ENCODE measurements at regions not wholly inside any gene's neighbourhood (a gene's known extent, or its start where the extent isn't known, plus 50 kb on each side); places are given as distances from the start of the nearest gene placed in this dataset.
"Not testable (repeated sequence)": the region's sequence is repeated elsewhere in the genome, so short reads cannot be mapped to it uniquely, and the experiment has no call there.

- no peaks in the 10 kb centered on the region for H3K9me3 ChIP-seq (ENCODE audit: control insufficient read depth, low read depth, low read length)
- H3T11ph ChIP-seq (ENCODE audit: low read length), result no peak overlapping the region
- Mint-ChIP-seq H3K4me1 (peaks cover 12 to 17% of the 10 kb centered on the region in 2 experiments), H3K36me3 (ENCODE audit: insufficient read depth in 1 of 3, low read depth in 3 of 3) (peaks cover 4 to 17% (median 7%) of the 10 kb centered on the region in 3 experiments), H3K9me3 (peaks cover 15 to 19% of the 10 kb centered on the region in 2 experiments), H3K27me3 (ENCODE audit: low read depth) (peaks cover 24% of the 10 kb centered on the region), H3K27ac (no peak overlapping the region), H3K4me3 (no peak overlapping the region)
- no peak overlapping the region for H4K8ac ChIP-seq (replicated peaks; ENCODE audit: insufficient read length, low read depth, low read length)
- no peak overlapping the region for H2BK20ac ChIP-seq (ENCODE audit: low read depth, low read length, poor library complexity, severe bottlenecking)
- WGBS (ENCODE audit: extremely low coverage, insufficient read length, low lambda C conversion rate), result no CpG with 5 or more reads among the region's 4 CpGs
- H4K5ac ChIP-seq (ENCODE audit: insufficient read length, low read depth, low read length), result no peak overlapping the region
- no peak overlapping the region for H3K14ac ChIP-seq (ENCODE audit: insufficient read depth, low read length)
- no peak overlapping the region for H3K56ac ChIP-seq (ENCODE audit: insufficient read length, low read depth, low read length)
- TF ChIP-seq CTCF (conservative IDR thresholded peaks at IDR 0.05), result no peak
- H2BK12ac ChIP-seq (ENCODE audit: insufficient read length, low read depth, low read length), result no peak overlapping the region
- no peak overlapping the region for H2AK5ac ChIP-seq (ENCODE audit: insufficient read length, low read length)
- H3K79me1 ChIP-seq (ENCODE audit: insufficient read depth, low read depth, low read length, poor library complexity, severe bottlenecking), result no peaks in the 10 kb centered on the region
- no peak overlapping the region for H3K4me2 ChIP-seq (ENCODE audit: insufficient read depth, insufficient read length, low read length)
- H3K79me2 ChIP-seq (ENCODE audit: insufficient read depth, low read length), result no peaks in the 10 kb centered on the region
- H2BK15ac ChIP-seq (ENCODE audit: low read depth, low read length), result no peak overlapping the region
- no peak overlapping the region for H2BK5ac ChIP-seq (ENCODE audit: insufficient read length, low read length)
- H4K91ac ChIP-seq (ENCODE audit: insufficient read length, low read depth, low read length), result no peak overlapping the region
- no peak overlapping the region for H2AFZ ChIP-seq (ENCODE audit: low read length)
- H3K4me1 ChIP-seq (ENCODE audit: insufficient read depth, low read length), result no peaks in the 10 kb centered on the region
- no peak overlapping the region for H3K27ac ChIP-seq (ENCODE audit: insufficient read length, low read depth, low read length)
- no peak overlapping the region for H3K9ac ChIP-seq (ENCODE audit: extremely low read depth, insufficient read length, low read length)
- no peak overlapping the region for H3K18ac ChIP-seq (ENCODE audit: insufficient read length, low read depth, low read length)
- H3K23ac ChIP-seq (ENCODE audit: insufficient read length, low read depth, low read length), result no peak overlapping the region
- no peaks in the 10 kb centered on the region for H3K27me3 ChIP-seq (ENCODE audit: insufficient read depth, low read length)
- H3K4ac ChIP-seq (ENCODE audit: low read depth, low read length), result no peak overlapping the region
- no peak overlapping the region for H2BK120ac ChIP-seq (ENCODE audit: low read depth, low read length, poor library complexity, severe bottlenecking)
- H3K23me2 ChIP-seq (ENCODE audit: insufficient read length, low read depth, low read length, poor library complexity, severe bottlenecking), result no peaks in the 10 kb centered on the region
- no peak for DNase-seq
- H4K20me1 ChIP-seq (ENCODE audit: control insufficient read depth, insufficient read depth, insufficient read length), result no peaks in the 10 kb centered on the region
Measured at GRCh38 chr3:184502123-184502667, 59.4 kb upstream of the EPHB3 start.

- not testable (repeated sequence) for H2BK15ac ChIP-seq (ENCODE audit: low read depth, low read length); H3K4me3 Mint-ChIP-seq; H3K4ac ChIP-seq (ENCODE audit: low read depth, low read length); H3K23ac ChIP-seq (ENCODE audit: insufficient read length, low read depth, low read length); H2AFZ ChIP-seq (ENCODE audit: low read length); H2BK12ac ChIP-seq (ENCODE audit: insufficient read length, low read depth, low read length); H3K9ac ChIP-seq (ENCODE audit: extremely low read depth, insufficient read length, low read length); H3T11ph ChIP-seq (ENCODE audit: low read length); H3K4me2 ChIP-seq (ENCODE audit: insufficient read depth, insufficient read length, low read length); H3K9me3 ChIP-seq (ENCODE audit: control insufficient read depth, low read depth, low read length); H4K5ac ChIP-seq (ENCODE audit: insufficient read length, low read depth, low read length); H4K91ac ChIP-seq (ENCODE audit: insufficient read length, low read depth, low read length); H3K14ac ChIP-seq (ENCODE audit: insufficient read depth, low read length); H3K18ac ChIP-seq (ENCODE audit: insufficient read length, low read depth, low read length); H2BK5ac ChIP-seq (ENCODE audit: insufficient read length, low read length); H2AK5ac ChIP-seq (ENCODE audit: insufficient read length, low read length); H3K27ac ChIP-seq (ENCODE audit: insufficient read length, low read depth, low read length); H3K79me2 ChIP-seq (ENCODE audit: insufficient read depth, low read length); H3K56ac ChIP-seq (ENCODE audit: insufficient read length, low read depth, low read length); H3K23me2 ChIP-seq (ENCODE audit: insufficient read length, low read depth, low read length, poor library complexity, severe bottlenecking); H3K27ac Mint-ChIP-seq; H3K27me3 ChIP-seq (ENCODE audit: insufficient read depth, low read length); H4K20me1 ChIP-seq (ENCODE audit: control insufficient read depth, insufficient read depth, insufficient read length); H3K79me1 ChIP-seq (ENCODE audit: insufficient read depth, low read depth, low read length, poor library complexity, severe bottlenecking); H4K8ac ChIP-seq (replicated peaks; ENCODE audit: insufficient read length, low read depth, low read length); H3K4me1 ChIP-seq (ENCODE audit: insufficient read depth, low read length); H2BK20ac ChIP-seq (ENCODE audit: low read depth, low read length, poor library complexity, severe bottlenecking); DNase-seq; H2BK120ac ChIP-seq (ENCODE audit: low read depth, low read length, poor library complexity, severe bottlenecking)
- Mint-ChIP-seq H3K9me3 (peaks cover 15 to 19% of the 10 kb centered on the region in 2 experiments), H3K36me3 (ENCODE audit: insufficient read depth in 1 of 3, low read depth in 3 of 3) (peaks cover 4 to 17% (median 7%) of the 10 kb centered on the region in 3 experiments), H3K27me3 (ENCODE audit: low read depth) (peaks cover 29% of the 10 kb centered on the region), H3K4me1 (peaks cover 12 to 17% of the 10 kb centered on the region in 2 experiments)
- WGBS (ENCODE audit: extremely low coverage, insufficient read length, low lambda C conversion rate), result no CpG with 5 or more reads among the region's 6 CpGs
Measured at GRCh38 chr3:184502841-184503240, 58.7 kb upstream of the EPHB3 start.
